ENCODE measurements at regions not wholly inside any gene's neighbourhood (a gene's known extent, or its start where the extent isn't known, plus 50 kb on each side); places are given as distances from the start of the nearest gene placed in this dataset.

DNA sequence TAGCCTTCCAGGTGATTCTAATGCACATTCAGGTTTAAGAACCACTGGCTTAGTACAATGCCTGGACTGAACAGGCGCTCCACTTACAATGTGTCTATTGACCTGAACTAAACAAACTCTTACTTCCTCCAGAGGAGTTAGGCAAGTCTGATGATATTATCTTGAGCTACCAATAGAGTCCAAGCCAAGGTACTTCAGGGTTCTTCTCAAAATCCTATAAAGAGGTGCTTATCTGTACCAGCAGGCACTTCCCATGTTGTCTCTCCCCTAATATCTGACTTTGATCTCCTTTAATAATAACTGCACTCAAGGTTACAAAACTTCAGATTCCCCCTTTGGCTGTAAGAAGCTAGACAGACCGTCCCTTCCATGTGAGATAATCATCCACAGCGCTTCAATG lies 157.0 kb upstream of the SVIL start:
- TF ChIP-seq, protein P1, sequence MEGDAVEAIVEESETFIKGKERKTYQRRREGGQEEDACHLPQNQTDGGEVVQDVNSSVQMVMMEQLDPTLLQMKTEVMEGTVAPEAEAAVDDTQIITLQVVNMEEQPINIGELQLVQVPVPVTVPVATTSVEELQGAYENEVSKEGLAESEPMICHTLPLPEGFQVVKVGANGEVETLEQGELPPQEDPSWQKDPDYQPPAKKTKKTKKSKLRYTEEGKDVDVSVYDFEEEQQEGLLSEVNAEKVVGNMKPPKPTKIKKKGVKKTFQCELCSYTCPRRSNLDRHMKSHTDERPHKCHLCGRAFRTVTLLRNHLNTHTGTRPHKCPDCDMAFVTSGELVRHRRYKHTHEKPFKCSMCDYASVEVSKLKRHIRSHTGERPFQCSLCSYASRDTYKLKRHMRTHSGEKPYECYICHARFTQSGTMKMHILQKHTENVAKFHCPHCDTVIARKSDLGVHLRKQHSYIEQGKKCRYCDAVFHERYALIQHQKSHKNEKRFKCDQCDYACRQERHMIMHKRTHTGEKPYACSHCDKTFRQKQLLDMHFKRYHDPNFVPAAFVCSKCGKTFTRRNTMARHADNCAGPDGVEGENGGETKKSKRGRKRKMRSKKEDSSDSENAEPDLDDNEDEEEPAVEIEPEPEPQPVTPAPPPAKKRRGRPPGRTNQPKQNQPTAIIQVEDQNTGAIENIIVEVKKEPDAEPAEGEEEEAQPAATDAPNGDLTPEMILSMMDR (IDR thresholded peaks at IDR 0.05), result no peak
- no peak for TF ChIP-seq ZFX (IDR thresholded peaks at IDR 0.05; ENCODE audit: borderline replicate concordance)
